GM10266 (cell line): ENCODE measurements at regions not wholly inside any gene's neighbourhood (a gene's known extent, or its start where the extent isn't known, plus 50 kb on each side); places are given as distances from the start of the nearest gene placed in this dataset.

Experiments used
- DNase-seq: peaks from one replicate; pipeline ENCODE4 v3.0.0; 2012; ENCODE audit errors: extremely low spot score
- CTCF ChIP-seq: IDR thresholded peaks from 2 replicates; pipeline ENCODE4 v1.5.1; 2012; ENCODE audit warnings: mild to moderate bottlenecking, low read depth; ENCODE audit not compliant: control insufficient read depth, insufficient read depth; ENCODE audit errors: missing control alignments

GRCh38 chr13:74973935-74974879 is 507.8 kb downstream of the TBC1D4 start:
- no peak for TF ChIP-seq CTCF
- no peak for DNase-seq

- no peak for DNase-seq
- TF ChIP-seq CTCF, result no peak
Measured at GRCh38 chr13:74969419-74969818, 512.5 kb downstream of the TBC1D4 start.

GRCh38 chr13:74966814-74967424 is 515.0 kb downstream of the TBC1D4 start:
- no peak for DNase-seq
- no peak for TF ChIP-seq CTCF

- TF ChIP-seq CTCF, result no peak
- no peak for DNase-seq
Measured at GRCh38 chr13:74966275-74966674, 515.7 kb downstream of the TBC1D4 start.

- DNase-seq, result no peak
- no peak for TF ChIP-seq CTCF
Measured at GRCh38 chr13:74945637-74946036, 536.3 kb downstream of the TBC1D4 start.

GRCh38 chr13:74931698-74932433 is 550.1 kb downstream of the TBC1D4 start:
- no peak for DNase-seq
- TF ChIP-seq CTCF, result no peak
